Endothelial cell (in vitro differentiated cells): ENCODE measurements at regions not wholly inside any gene's neighbourhood (a gene's known extent, or its start where the extent isn't known, plus 50 kb on each side); places are given as distances from the start of the nearest gene placed in this dataset.
A peak's percentile ranks its signal among the peaks of the same experiment; 100 is the strongest.

Experiments
- DNase-seq: peaks from one replicate; pipeline ENCODE4 v3.0.0; 2021; ENCODE audit warnings: low spot score
- H3K27ac Mint-ChIP-seq: one replicate; pipeline ENCODE4 v1.8.0; 2021; ENCODE audit warnings: mixed read lengths, inconsistent platforms; ENCODE audit not compliant: unreplicated experiment
- H3K27me3 Mint-ChIP-seq: one replicate; pipeline ENCODE4 v1.8.0; 2021; ENCODE audit warnings: mild to moderate bottlenecking, moderate library complexity, mixed read lengths, inconsistent platforms; ENCODE audit not compliant: unreplicated experiment
- H3K36me3 Mint-ChIP-seq: one replicate; pipeline ENCODE4 v1.8.0; 2021; ENCODE audit warnings: mild to moderate bottlenecking, low read depth, mixed read lengths, inconsistent platforms; ENCODE audit not compliant: unreplicated experiment
- H3K4me1 Mint-ChIP-seq: one replicate; pipeline ENCODE4 v1.8.0; 2021; ENCODE audit warnings: mild to moderate bottlenecking, mixed read lengths, inconsistent platforms; ENCODE audit not compliant: unreplicated experiment
- H3K4me3 Mint-ChIP-seq: one replicate; pipeline ENCODE4 v1.8.0; 2021; ENCODE audit warnings: mild to moderate bottlenecking, mixed read lengths, inconsistent platforms; ENCODE audit not compliant: unreplicated experiment
- H3K9me3 Mint-ChIP-seq: one replicate; pipeline ENCODE4 v1.8.0; 2021; ENCODE audit warnings: mixed read lengths, inconsistent platforms; ENCODE audit not compliant: unreplicated experiment
- TF ChIP-seq, protein P1 (sequence below): fragments of 200-600 bp; sonication (generic); IDR thresholded peaks from one replicate; pipeline ENCODE4 v1.5.0; 2021; ENCODE audit warnings: antibody characterized with exemption; ENCODE audit not compliant: unreplicated experiment

DNA sequence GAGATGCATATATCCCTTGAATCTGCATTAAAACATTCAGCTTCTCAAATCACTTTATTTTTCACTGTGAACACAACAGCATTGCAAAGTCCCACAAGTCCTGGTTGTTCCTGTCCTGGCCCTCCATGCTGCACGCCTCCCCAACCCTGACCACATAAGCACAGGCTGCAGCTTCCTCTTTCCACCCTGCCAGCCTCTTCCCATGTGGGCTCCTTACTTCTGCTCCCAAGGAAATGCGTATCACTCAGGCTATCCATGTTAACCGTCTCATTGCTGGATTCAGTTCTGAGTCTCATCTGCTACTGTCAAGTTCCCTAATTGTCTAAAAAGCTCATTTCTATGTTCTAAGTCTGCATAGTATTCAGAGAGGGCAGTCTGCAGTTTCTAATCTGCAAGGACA lies 89.7 kb upstream of the ZPBP start:
- peaks cover 1% of the 10 kb centered on the region for H3K27me3 Mint-ChIP-seq
- TF ChIP-seq, protein P1, sequence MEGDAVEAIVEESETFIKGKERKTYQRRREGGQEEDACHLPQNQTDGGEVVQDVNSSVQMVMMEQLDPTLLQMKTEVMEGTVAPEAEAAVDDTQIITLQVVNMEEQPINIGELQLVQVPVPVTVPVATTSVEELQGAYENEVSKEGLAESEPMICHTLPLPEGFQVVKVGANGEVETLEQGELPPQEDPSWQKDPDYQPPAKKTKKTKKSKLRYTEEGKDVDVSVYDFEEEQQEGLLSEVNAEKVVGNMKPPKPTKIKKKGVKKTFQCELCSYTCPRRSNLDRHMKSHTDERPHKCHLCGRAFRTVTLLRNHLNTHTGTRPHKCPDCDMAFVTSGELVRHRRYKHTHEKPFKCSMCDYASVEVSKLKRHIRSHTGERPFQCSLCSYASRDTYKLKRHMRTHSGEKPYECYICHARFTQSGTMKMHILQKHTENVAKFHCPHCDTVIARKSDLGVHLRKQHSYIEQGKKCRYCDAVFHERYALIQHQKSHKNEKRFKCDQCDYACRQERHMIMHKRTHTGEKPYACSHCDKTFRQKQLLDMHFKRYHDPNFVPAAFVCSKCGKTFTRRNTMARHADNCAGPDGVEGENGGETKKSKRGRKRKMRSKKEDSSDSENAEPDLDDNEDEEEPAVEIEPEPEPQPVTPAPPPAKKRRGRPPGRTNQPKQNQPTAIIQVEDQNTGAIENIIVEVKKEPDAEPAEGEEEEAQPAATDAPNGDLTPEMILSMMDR: no peak
- no peak for DNase-seq
- H3K36me3 Mint-ChIP-seq: no peaks in the 10 kb centered on the region
- H3K27ac Mint-ChIP-seq: peak overlapping the region; percentile 11
- no peaks in the 10 kb centered on the region for H3K9me3 Mint-ChIP-seq
- peaks cover 29% of the 10 kb centered on the region for H3K4me1 Mint-ChIP-seq
- H3K4me3 Mint-ChIP-seq: no peak overlapping the region

DNA sequence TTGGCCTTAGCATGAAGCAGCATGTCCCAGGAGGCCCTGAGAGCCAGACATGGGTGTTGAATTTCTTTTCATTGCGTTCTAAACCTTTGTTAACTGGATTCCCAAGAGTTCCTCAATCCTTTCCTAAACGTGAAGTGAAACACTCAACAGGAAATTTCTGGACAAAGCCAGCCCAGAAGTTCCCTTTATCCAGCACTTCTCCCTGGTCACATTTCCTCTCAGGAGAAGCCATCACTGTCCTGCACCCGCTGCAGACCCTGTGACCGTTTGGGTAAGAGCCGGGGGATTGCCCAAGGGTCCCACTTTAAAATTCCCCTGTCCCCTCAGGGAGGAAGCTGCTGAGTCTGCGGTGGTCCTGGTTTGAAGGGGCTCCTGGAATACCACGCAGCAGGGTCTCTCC lies 88.0 kb upstream of the ZPBP start:
- Mint-ChIP-seq H3K9me3 (no peaks in the 10 kb centered on the region), H3K27me3 (peaks cover 1% of the 10 kb centered on the region), H3K4me1 (peaks cover 29% of the 10 kb centered on the region), H3K36me3 (no peaks in the 10 kb centered on the region), H3K4me3 (no peak overlapping the region), H3K27ac (no peak overlapping the region)
- TF ChIP-seq, protein P1: no peak
- no peak for DNase-seq

DNA sequence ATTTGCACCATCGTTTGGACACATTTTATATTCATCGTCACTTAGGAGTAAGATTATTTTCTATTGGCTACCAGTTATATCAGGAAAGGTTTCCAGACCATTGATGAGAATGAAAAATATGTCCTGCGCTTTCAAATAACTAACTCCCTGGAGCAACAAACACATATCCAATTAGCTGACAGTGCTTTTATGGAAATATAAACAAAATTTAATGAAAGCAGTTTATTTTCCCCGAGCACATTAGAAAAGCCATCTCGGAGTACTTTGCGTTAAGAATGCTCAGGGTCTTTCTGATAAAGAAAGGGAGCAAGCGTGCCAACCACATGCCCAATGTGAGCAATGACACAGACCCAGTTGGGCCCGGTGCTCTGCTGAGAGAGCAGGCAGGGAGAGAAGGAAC lies 85.1 kb upstream of the ZPBP start:
- TF ChIP-seq, protein P1: no peak
- Mint-ChIP-seq H3K27me3 (peaks cover 1% of the 10 kb centered on the region), H3K4me1 (peaks cover 25% of the 10 kb centered on the region), H3K36me3 (no peaks in the 10 kb centered on the region), H3K4me3 (no peak overlapping the region), H3K9me3 (no peaks in the 10 kb centered on the region), H3K27ac (no peak overlapping the region)
- DNase-seq: no peak

DNA sequence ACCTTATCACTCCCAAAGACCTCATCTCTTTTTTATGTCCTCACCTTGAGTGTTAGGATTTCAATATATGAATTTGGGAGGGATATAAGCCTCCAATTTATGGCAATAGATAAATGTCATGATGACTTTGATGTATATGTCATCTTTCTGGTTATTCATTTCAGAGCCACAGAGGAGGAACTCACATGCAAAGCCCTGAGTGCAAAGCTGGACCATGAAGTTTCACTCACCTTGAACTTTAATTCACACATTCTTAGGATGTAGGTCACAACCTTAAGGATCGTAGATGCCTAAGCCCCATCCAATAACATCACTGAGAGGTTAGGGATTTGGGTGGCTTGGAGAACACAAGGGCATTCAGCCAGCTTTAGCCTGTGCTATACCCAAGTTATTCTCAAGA lies 81.9 kb upstream of the ZPBP start:
- H3K36me3 Mint-ChIP-seq: no peaks in the 10 kb centered on the region
- no peak for DNase-seq
- no peak overlapping the region for H3K4me3 Mint-ChIP-seq
- TF ChIP-seq, protein P1: no peak
- H3K27me3 Mint-ChIP-seq: no peaks in the 10 kb centered on the region
- no peak overlapping the region for H3K27ac Mint-ChIP-seq
- H3K9me3 Mint-ChIP-seq: no peaks in the 10 kb centered on the region
- H3K4me1 Mint-ChIP-seq: peaks cover 2% of the 10 kb centered on the region

DNA sequence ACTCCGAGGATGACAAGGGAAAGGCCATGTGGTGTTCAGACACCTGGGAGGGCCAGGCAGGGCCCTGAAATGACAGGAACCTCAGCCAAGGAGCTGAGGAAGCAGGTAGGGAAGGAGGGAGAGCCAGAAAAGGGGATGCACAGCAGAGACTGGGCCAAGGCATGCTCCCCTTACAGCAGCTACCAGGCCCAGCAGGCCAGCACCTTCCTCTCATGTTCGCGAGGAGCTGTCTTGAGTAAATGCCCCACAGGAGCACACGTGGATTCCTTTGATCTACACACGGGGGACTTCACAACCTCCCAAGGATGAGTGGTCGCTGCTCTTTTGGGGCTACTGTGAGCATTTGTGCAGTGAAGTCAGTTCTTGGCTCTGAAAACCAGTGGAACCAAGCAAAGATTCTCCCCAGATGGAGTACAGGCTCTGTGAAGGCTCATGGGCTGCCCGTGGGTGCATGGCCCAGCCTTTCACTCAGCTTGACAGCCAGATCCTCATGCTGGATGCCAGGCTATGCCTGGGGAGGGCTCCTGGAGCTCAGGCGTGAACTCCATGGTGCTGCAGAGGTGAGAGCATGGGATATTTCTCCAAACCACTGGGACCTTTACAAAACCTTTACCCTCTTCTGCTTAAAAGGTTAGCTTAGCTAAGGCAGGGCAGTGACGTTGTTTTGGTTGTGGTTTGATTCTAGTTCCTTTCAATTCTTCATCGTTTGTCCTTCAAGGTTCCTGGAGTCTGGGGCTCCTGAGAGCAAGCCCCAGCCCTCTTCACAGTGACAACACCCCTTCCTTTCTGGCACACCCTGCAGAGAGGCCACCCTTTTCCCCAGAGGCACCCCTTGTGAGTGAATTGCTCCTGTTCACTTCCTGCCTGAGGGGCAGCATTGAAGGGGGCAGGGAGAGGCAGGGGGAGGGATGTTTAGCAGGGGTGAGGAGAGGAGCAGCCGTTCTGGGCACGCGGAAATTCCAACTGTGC lies 74.2 kb upstream of the ZPBP start:
- Mint-ChIP-seq H3K27me3 (peaks cover 4% of the 10 kb centered on the region), H3K4me3 (no peak overlapping the region), H3K27ac (no peak overlapping the region), H3K36me3 (no peaks in the 10 kb centered on the region), H3K4me1 (no peaks in the 10 kb centered on the region), H3K9me3 (no peaks in the 10 kb centered on the region)
- DNase-seq: no peak
- TF ChIP-seq, protein P1: no peak
